ENCODE measurements at regions not wholly inside any gene's neighbourhood (a gene's known extent, or its start where the extent isn't known, plus 50 kb on each side); places are given as distances from the start of the nearest gene placed in this dataset.

DNA sequence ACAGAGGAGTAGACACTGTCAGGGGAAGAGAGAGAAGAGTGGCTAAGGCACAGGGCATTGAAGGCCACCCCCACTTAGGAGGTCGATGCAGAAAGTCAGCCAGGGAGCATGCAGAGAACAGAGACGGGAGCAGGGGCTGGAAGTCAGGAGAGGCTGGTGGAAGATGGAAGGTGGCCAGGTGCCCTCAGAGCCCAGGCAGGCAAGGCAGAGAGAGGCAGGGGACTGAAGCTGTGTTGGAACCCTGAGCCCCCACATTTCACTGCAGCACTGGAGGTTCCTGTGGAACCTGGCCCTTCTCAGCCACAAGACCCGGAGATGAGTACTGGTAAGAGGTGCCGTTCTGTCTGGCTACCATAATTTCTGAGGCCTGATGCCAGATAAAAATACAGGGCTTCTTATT lies 238.3 kb upstream of the NCAM1 start:
- in situ Hi-C loops (cut with HindIII; ENCODE audit: low sequenced_read_pairs) = no loop called here
- no peak for DNase-seq (ENCODE audit: low read depth, low spot score)
- TF ChIP-seq, protein P1, sequence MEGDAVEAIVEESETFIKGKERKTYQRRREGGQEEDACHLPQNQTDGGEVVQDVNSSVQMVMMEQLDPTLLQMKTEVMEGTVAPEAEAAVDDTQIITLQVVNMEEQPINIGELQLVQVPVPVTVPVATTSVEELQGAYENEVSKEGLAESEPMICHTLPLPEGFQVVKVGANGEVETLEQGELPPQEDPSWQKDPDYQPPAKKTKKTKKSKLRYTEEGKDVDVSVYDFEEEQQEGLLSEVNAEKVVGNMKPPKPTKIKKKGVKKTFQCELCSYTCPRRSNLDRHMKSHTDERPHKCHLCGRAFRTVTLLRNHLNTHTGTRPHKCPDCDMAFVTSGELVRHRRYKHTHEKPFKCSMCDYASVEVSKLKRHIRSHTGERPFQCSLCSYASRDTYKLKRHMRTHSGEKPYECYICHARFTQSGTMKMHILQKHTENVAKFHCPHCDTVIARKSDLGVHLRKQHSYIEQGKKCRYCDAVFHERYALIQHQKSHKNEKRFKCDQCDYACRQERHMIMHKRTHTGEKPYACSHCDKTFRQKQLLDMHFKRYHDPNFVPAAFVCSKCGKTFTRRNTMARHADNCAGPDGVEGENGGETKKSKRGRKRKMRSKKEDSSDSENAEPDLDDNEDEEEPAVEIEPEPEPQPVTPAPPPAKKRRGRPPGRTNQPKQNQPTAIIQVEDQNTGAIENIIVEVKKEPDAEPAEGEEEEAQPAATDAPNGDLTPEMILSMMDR (IDR thresholded peaks at IDR 0.05; ENCODE audit: low read depth, low read length) = no peak
- no peak overlapping the region for H3K4me3 ChIP-seq (ENCODE audit: low read depth, low read length)

DNA sequence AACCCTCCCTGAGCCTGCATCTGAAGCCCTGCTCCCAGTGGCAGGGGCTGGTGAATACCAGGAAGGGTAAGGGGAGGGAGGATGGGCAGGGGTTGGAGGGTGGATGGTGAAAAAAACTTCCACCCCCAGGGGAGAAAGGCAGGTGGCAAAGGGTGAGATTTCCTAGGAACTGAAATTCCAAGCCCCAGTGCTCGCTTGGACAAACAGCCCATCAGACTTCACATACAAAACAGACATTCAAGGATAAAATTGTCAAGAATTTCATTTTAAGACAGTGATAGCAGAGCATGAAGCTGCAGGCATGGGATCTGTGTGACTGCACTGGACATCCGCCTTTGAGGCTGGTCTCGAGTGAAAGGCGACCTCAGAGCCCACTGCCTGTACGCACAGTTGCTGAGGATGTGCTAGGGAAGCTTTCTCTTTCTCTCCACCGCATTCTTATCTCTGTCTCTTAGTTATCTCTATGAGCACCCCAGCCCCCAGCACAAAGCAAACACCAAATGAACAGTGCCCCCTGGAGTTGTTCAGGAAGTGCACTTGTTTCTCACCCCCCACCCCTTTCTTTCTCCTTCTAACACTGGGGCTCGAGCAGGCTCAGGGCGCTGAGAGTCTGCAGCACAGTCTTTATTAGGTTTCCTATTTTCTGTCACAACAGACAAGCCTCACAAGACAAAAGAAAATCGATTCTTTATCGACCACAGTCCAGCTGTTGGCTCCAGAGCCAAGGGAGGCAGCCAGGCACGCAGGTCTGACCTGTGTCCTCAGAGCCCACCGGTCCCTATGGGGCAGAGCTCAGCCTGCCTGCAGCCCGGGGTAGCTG lies 237.3 kb upstream of the NCAM1 start:
- in situ Hi-C loops (cut with HindIII; ENCODE audit: low sequenced_read_pairs) = no loop called here
- TF ChIP-seq, protein P1 (IDR thresholded peaks at IDR 0.05; ENCODE audit: low read depth, low read length) = no peak
- no peak for DNase-seq (ENCODE audit: low read depth, low spot score)
- no peak overlapping the region for H3K4me3 ChIP-seq (ENCODE audit: low read depth, low read length)

DNA sequence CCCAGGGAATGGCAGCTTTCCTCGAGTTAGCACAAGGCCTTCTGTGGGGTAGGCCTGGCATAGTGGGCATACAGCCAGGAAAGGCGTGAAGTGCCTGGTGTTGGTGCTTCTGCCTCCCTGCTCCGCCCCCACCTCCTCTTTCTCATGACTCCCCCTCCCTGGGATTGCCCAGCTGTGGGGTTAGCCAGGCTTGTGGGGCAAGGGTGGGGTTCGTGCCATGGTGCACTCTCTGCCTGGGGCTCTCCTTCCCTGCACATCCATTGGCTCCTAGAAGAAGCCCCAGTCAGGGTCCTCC lies 236.8 kb upstream of the NCAM1 start:
- no peak overlapping the region for H3K4me3 ChIP-seq (ENCODE audit: low read depth, low read length)
- TF ChIP-seq, protein P1 (IDR thresholded peaks at IDR 0.05; ENCODE audit: low read depth, low read length) = no peak
- in situ Hi-C loops (cut with HindIII; ENCODE audit: low sequenced_read_pairs) = no loop called here
- no peak for DNase-seq (ENCODE audit: low read depth, low spot score)

DNA sequence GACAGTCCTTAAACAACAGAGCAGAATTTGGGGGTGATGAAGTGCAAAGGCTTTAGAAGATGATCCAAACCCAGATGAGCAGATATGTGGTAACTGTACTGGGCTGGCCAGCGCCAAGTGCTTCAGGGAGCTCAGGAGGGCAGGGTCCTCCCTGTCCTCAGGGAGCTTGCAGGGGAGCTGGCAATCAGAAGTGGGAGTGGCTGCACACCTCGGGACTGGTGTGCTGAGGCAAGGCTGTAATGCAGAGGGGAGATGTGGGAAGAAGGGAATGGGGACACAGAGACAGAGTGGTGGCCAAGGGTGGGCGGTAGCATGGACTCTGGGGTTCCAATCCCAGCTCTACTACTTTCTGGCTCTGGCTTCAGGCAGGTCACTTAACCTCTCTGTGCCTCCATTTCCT lies 235.6 kb upstream of the NCAM1 start:
- no peak overlapping the region for H3K4me3 ChIP-seq (ENCODE audit: low read depth, low read length)
- in situ Hi-C loops (cut with HindIII; ENCODE audit: low sequenced_read_pairs) = no loop called here
- TF ChIP-seq, protein P1 (IDR thresholded peaks at IDR 0.05; ENCODE audit: low read depth, low read length) = no peak
- no peak for DNase-seq (ENCODE audit: low read depth, low spot score)

DNA sequence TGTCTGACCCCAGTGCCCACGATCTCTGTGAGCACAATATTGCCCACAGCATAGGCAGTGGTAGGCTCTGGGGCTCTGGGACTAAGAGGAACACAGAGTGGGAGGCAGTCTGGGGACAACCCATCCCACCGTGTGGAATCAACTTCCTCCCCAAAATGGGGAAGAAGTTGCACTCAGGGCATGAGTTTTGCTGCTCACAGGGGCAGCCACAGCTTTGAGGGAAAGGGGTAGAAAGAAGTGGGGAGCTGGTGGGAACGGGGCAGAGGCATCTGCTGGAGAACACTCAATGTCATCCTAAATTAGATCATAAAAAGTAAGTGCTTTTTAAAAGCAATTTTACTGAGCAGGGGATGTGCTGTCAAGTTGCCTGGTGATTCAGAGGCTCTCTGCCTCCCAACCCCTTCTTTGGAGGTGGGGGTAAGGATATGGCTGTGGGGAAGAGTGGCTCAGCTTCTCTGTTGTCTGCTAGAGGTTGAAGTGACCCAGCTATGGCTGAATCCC lies 233.8 kb upstream of the NCAM1 start:
- DNase-seq (ENCODE audit: low read depth, low spot score) = no peak
- in situ Hi-C loops (cut with HindIII; ENCODE audit: low sequenced_read_pairs) = no loop called here
- H3K4me3 ChIP-seq (ENCODE audit: low read depth, low read length) = no peak overlapping the region
- TF ChIP-seq, protein P1 (IDR thresholded peaks at IDR 0.05; ENCODE audit: low read depth, low read length) = no peak

DNA sequence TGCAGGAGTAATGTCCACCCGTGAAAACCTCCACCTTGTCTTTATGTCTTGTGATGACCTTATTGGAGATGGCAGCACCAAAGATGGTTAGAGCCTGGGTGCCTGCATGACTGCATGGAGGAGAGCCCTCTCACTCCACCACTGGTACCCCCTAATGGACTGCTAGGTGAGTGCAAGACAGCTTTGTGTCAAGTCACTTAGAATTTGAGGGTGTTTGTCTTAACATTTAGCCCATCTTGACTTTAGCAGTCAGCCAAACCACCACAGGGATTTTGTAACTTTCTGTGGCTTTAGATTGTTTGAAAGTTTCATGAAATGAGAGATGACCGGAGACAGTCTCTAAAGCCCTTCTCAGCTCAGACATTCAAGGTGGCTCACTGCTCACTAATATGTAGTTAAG lies 232.9 kb upstream of the NCAM1 start:
- H3K4me3 ChIP-seq (ENCODE audit: low read depth, low read length) = no peak overlapping the region
- no peak for DNase-seq (ENCODE audit: low read depth, low spot score)
- TF ChIP-seq, protein P1 (IDR thresholded peaks at IDR 0.05; ENCODE audit: low read depth, low read length) = no peak
- in situ Hi-C loops (cut with HindIII; ENCODE audit: low sequenced_read_pairs) = no loop called here
